ENCODE measurements at regions not wholly inside any gene's neighbourhood (a gene's known extent, or its start where the extent isn't known, plus 50 kb on each side); places are given as distances from the start of the nearest gene placed in this dataset.

GRCh38 chr4:140211693-140212092 is 57.7 kb upstream of the MAML3 start:
- DNase-seq: no peak

GRCh38 chr4:140211161-140211560 is 57.2 kb upstream of the MAML3 start:
- no peak for DNase-seq

GRCh38 chr4:140208921-140209320 is 54.9 kb upstream of the MAML3 start:
- no peak for DNase-seq
